IPS DF 6.9 (cell line): ENCODE measurements at regions not wholly inside any gene's neighbourhood (a gene's known extent, or its start where the extent isn't known, plus 50 kb on each side); places are given as distances from the start of the nearest gene placed in this dataset.

Source experiments
- DNase-seq: peaks from one replicate; pipeline ENCODE4 v3.0.0-alpha.2; 2013; ENCODE audit warnings: low read depth, low spot score
- H3K27ac ChIP-seq: one replicate; pipeline ENCODE4 v1.5.1; 2013; ENCODE audit warnings: low read length, control low read depth
- H3K27me3 ChIP-seq: 2 replicates; pipeline ENCODE4 v1.6.1; 2013; ENCODE audit warnings: mild to moderate bottlenecking, low read length; ENCODE audit not compliant: control insufficient read depth, insufficient read depth
- H3K36me3 ChIP-seq: 2 replicates; pipeline ENCODE4 v1.6.1; 2013; ENCODE audit warnings: low read length; ENCODE audit not compliant: control insufficient read depth, insufficient read depth
- H3K4me1 ChIP-seq: 2 replicates; pipeline ENCODE4 v1.6.1; 2013; ENCODE audit warnings: low read length; ENCODE audit not compliant: control insufficient read depth, insufficient read depth
- H3K4me3 ChIP-seq: 2 replicates; pipeline ENCODE4 v1.5.1; 2013; ENCODE audit warnings: mild to moderate bottlenecking, low read length
- H3K9me3 ChIP-seq: 2 replicates; pipeline ENCODE4 v1.6.1; 2013; ENCODE audit warnings: low read length, inconsistent platforms; ENCODE audit not compliant: control insufficient read depth, insufficient read depth
- WGBS: extraction: QIAGEN DNeasy Blood & Tissue Kit; methylation state at CpG from one replicate; pipeline ENCODE4 v1.1.7; 2013; ENCODE audit warnings: mixed read lengths, missing lambda C conversion rate; ENCODE audit not compliant: insufficient read length, insufficient coverage; 5-methylcytosine and 5-hydroxymethylcytosine counted together

GRCh38 chr16:79309606-79310005 lies 290.9 kb downstream of the MAF start:
- Histone ChIP-seq H3K27ac (no peak overlapping the region), H3K4me3 (no peak overlapping the region), H3K9me3 (no peaks in the 10 kb centered on the region), H3K4me1 (peaks cover 2% of the 10 kb centered on the region; the same call in 1 of the 2 replicates), H3K27me3 (no peaks in the 10 kb centered on the region), H3K36me3 (no peaks in the 10 kb centered on the region)
- WGBS = no CpG with 5 or more reads among the region's 6 CpGs
- no peak for DNase-seq

- Histone ChIP-seq H3K36me3 (no peaks in the 10 kb centered on the region), H3K4me3 (no peak overlapping the region)
Observed at GRCh38 chr16:79307214-79307613, 293.3 kb downstream of the MAF start.

GRCh38 chr16:79305074-79305473 lies 295.5 kb downstream of the MAF start:
- Histone ChIP-seq H3K4me3 (no peak overlapping the region), H3K4me1 (0 out of 2 replicates have a peak, but pooled peaks cover 2% of the 10 kb centered on the region), H3K9me3 (no peaks in the 10 kb centered on the region), H3K27ac (no peak overlapping the region), H3K27me3 (no peaks in the 10 kb centered on the region), H3K36me3 (no peaks in the 10 kb centered on the region)
- no peak for DNase-seq
- WGBS = no CpG with 5 or more reads among the region's 10 CpGs

More at GRCh38 chr16:79307214-79307613, 293.3 kb downstream of the MAF start:
- H3K27ac ChIP-seq = no peak overlapping the region
- no peaks in the 10 kb centered on the region for H3K9me3 ChIP-seq
- H3K27me3 ChIP-seq = no peaks in the 10 kb centered on the region
- DNase-seq = no peak
- H3K4me1 ChIP-seq = peaks cover 2% of the 10 kb centered on the region; the same call in 1 of the 2 replicates
- no CpG with 5 or more reads among the region's 10 CpGs for WGBS

- WGBS = no CpG with 5 or more reads among the region's 8 CpGs
- Histone ChIP-seq H3K4me1 (0 out of 2 replicates have a peak, but pooled peaks cover 3% of the 10 kb centered on the region), H3K27me3 (no peaks in the 10 kb centered on the region), H3K9me3 (no peaks in the 10 kb centered on the region), H3K36me3 (no peaks in the 10 kb centered on the region), H3K27ac (no peak overlapping the region), H3K4me3 (no peak overlapping the region)
- no peak for DNase-seq
Observed at GRCh38 chr16:79303959-79304387, 296.6 kb downstream of the MAF start.

- DNase-seq = no peak
- Histone ChIP-seq H3K27ac (no peak overlapping the region), H3K4me3 (no peak overlapping the region), H3K9me3 (no peaks in the 10 kb centered on the region), H3K27me3 (no peaks in the 10 kb centered on the region), H3K36me3 (no peaks in the 10 kb centered on the region), H3K4me1 (peaks cover 5% of the 10 kb centered on the region; the same call in 1 of the 2 replicates)
- WGBS = no CpG with 5 or more reads among the region's 3 CpGs
Observed at GRCh38 chr16:79303206-79303605, 297.3 kb downstream of the MAF start.

- WGBS = no CpG with 5 or more reads among the region's 7 CpGs
- DNase-seq = no peak
- no peaks in the 10 kb centered on the region for H3K9me3 ChIP-seq
Observed at GRCh38 chr16:79302731-79303130, 297.8 kb downstream of the MAF start.

GRCh38 chr16:79301051-79301450 lies 299.5 kb downstream of the MAF start:
- Histone ChIP-seq H3K4me3 (no peak overlapping the region), H3K36me3 (no peaks in the 10 kb centered on the region), H3K4me1 (peaks cover 5% of the 10 kb centered on the region; the same call in 1 of the 2 replicates), H3K9me3 (no peaks in the 10 kb centered on the region), H3K27ac (no peak overlapping the region), H3K27me3 (no peaks in the 10 kb centered on the region)
- no CpG with 5 or more reads among the region's 12 CpGs for WGBS
- DNase-seq = no peak

More at GRCh38 chr16:79302731-79303130, 297.8 kb downstream of the MAF start:
- no peak overlapping the region for H3K27ac ChIP-seq
- H3K4me3 ChIP-seq = no peak overlapping the region
- no peaks in the 10 kb centered on the region for H3K36me3 ChIP-seq
- H3K4me1 ChIP-seq = peaks cover 5% of the 10 kb centered on the region; the same call in 1 of the 2 replicates
- H3K27me3 ChIP-seq = no peaks in the 10 kb centered on the region

- no peak for DNase-seq
- H3K27me3 ChIP-seq = no peaks in the 10 kb centered on the region
- H3K4me1 ChIP-seq = peaks cover 5% of the 10 kb centered on the region; the same call in 1 of the 2 replicates
- H3K36me3 ChIP-seq = no peaks in the 10 kb centered on the region
- no CpG with 5 or more reads among the region's 16 CpGs for WGBS
- no peaks in the 10 kb centered on the region for H3K9me3 ChIP-seq
- peak overlapping the region; percentile 69 for H3K27ac ChIP-seq
- no peak overlapping the region for H3K4me3 ChIP-seq
Observed at GRCh38 chr16:79298894-79299799, 301.4 kb downstream of the MAF start.

GRCh38 chr16:79298476-79298875 lies 302.1 kb downstream of the MAF start:
- peak overlapping the region; percentile 69 for H3K27ac ChIP-seq
- WGBS = no CpG with 5 or more reads among the region's 7 CpGs
- H3K36me3 ChIP-seq = no peaks in the 10 kb centered on the region
- no peak overlapping the region for H3K4me3 ChIP-seq
- H3K4me1 ChIP-seq = peaks cover 5% of the 10 kb centered on the region; the same call in 1 of the 2 replicates
- no peaks in the 10 kb centered on the region for H3K9me3 ChIP-seq
- no peaks in the 10 kb centered on the region for H3K27me3 ChIP-seq
- no peak for DNase-seq

GRCh38 chr16:79297805-79298204 lies 302.7 kb downstream of the MAF start:
- no peaks in the 10 kb centered on the region for H3K27me3 ChIP-seq
- no peak overlapping the region for H3K4me3 ChIP-seq
- no peaks in the 10 kb centered on the region for H3K36me3 ChIP-seq
- no peak overlapping the region for H3K27ac ChIP-seq
- DNase-seq = no peak
- H3K4me1 ChIP-seq = peaks cover 5% of the 10 kb centered on the region; the same call in 1 of the 2 replicates
- H3K9me3 ChIP-seq = no peaks in the 10 kb centered on the region
- WGBS = no CpG with 5 or more reads among the region's 4 CpGs
